ENCODE measurements at regions not wholly inside any gene's neighbourhood (a gene's known extent, or its start where the extent isn't known, plus 50 kb on each side); places are given as distances from the start of the nearest gene placed in this dataset.

GRCh38 chr18:78927616-78928015, 52.0 kb upstream of the SALL3 start:
- Histone ChIP-seq H3K27me3 (no peaks in the 10 kb centered on the region), H3K9me3 (no peaks in the 10 kb centered on the region), H3K4me3 (no peak overlapping the region), H3K4me1 (no peaks in the 10 kb centered on the region), H3K36me3 (no peaks in the 10 kb centered on the region), H3K27ac (no peak overlapping the region)
- intact Hi-C loops (cut with DNase I): no loop called here
- no peak for DNase-seq
- WGBS, 2 donors: 90 to 93% methylated on average over 11 of the region's 11 CpGs
- no peak for TF ChIP-seq EP300 (IDR thresholded peaks at IDR 0.05)

GRCh38 chr18:78928076-78928475, 51.5 kb upstream of the SALL3 start:
- TF ChIP-seq POLR2A (IDR thresholded peaks at IDR 0.05) (no peak), POLR2AphosphoS5 (IDR thresholded peaks at IDR 0.05) (no peak), EP300 (IDR thresholded peaks at IDR 0.05) (no peak)
- TF ChIP-seq, protein P1, sequence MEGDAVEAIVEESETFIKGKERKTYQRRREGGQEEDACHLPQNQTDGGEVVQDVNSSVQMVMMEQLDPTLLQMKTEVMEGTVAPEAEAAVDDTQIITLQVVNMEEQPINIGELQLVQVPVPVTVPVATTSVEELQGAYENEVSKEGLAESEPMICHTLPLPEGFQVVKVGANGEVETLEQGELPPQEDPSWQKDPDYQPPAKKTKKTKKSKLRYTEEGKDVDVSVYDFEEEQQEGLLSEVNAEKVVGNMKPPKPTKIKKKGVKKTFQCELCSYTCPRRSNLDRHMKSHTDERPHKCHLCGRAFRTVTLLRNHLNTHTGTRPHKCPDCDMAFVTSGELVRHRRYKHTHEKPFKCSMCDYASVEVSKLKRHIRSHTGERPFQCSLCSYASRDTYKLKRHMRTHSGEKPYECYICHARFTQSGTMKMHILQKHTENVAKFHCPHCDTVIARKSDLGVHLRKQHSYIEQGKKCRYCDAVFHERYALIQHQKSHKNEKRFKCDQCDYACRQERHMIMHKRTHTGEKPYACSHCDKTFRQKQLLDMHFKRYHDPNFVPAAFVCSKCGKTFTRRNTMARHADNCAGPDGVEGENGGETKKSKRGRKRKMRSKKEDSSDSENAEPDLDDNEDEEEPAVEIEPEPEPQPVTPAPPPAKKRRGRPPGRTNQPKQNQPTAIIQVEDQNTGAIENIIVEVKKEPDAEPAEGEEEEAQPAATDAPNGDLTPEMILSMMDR (IDR thresholded peaks at IDR 0.05): no peak
- Histone ChIP-seq H3K9me3 (no peaks in the 10 kb centered on the region), H3K4me3 (no peak overlapping the region), H3K36me3 (no peaks in the 10 kb centered on the region), H3K27me3 (no peaks in the 10 kb centered on the region), H3K27ac (no peak overlapping the region), H3K4me1 (no peaks in the 10 kb centered on the region)
- intact Hi-C loops (cut with DNase I): no loop called here
- no peak for DNase-seq
- 90% methylated on average over 16 of the region's 16 CpGs for WGBS, 2 donors

DNA sequence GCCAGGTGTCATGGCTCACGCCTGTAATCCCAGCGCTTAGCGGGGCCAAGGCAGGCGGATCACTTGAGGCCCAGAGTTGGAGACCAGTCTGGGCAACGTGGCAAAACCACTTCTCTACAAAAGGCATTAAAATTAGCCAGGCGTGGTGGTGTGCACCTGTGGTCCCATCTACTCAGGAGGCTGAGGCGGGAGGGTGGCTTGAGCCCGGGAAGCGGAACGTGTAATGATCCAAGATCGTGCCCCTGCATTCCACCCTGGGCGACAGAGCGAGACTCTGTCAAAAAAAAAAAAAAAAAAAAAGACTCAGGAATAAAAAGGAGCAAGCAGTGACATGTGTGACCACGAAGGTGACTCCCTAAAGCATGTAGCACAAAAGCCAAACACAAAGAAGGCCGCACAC, 50.1 kb upstream of the SALL3 start:
- no peaks in the 10 kb centered on the region for H3K9me3 ChIP-seq
- H3K4me1 ChIP-seq: no peaks in the 10 kb centered on the region
- intact Hi-C loops (cut with DNase I): no loop called here
- TF ChIP-seq, protein P1 (IDR thresholded peaks at IDR 0.05): no peak
- TF ChIP-seq EP300 (IDR thresholded peaks at IDR 0.05): no peak
- 85 to 90% methylated on average over 15 of the region's 15 CpGs for WGBS, 2 donors
- no peaks in the 10 kb centered on the region for H3K27me3 ChIP-seq
- no peak for DNase-seq
- H3K36me3 ChIP-seq: no peaks in the 10 kb centered on the region
- H3K4me3 ChIP-seq: no peak overlapping the region
- no peak overlapping the region for H3K27ac ChIP-seq

Small RNAs in the stretch of these regions (small RNA-seq; reads per million reads assigned to genes)
- gene RF00019: 0 reads per million in 3 donors
- 0 reads per million in 3 donors for gene RF00402
- gene RNA5SP461: 0 reads per million in 3 donors
- gene RNU6-655P: 0 reads per million in 3 donors

All from sigmoid colon (tissue), 6 donors.